Breast epithelium (tissue), 4 donors: ENCODE measurements at regions not wholly inside any gene's neighbourhood (a gene's known extent, or its start where the extent isn't known, plus 50 kb on each side); places are given as distances from the start of the nearest gene placed in this dataset.

Source experiments
- DNase-seq, 2 donors: peaks; one replicate each; pipeline ENCODE4 v3.0.0-alpha.2; 2019; ENCODE audit warnings: low spot score in 2 of 2
- H3K27ac ChIP-seq, 2 donors: fragments of 200-600 bp; sonication (generic) in 1 of 2; one replicate each; pipeline ENCODE4 v1.5.1; 2016 to 2019; ENCODE audit warnings: mild to moderate bottlenecking in 1 of 2
- H3K27me3 ChIP-seq, 2 donors: fragments of 200-600 bp; sonication (generic) in 1 of 2; one replicate each; pipeline versions ENCODE4 v1.5.1 to v1.6.0; 2017 to 2019; ENCODE audit warnings: control low read depth in 1 of 2, mild to moderate bottlenecking in 1 of 2
- H3K36me3 ChIP-seq: fragments of 200-600 bp; one replicate; pipeline ENCODE4 v1.5.1; 2019
- H3K4me1 ChIP-seq, 2 donors: fragments of 200-600 bp; sonication (generic); one replicate each; pipeline ENCODE4 v1.5.1; 2016 to 2019; ENCODE audit warnings: control low read depth in 1 of 2
- H3K4me3 ChIP-seq, 3 donors: fragments of 200-600 bp; sonication (generic); 1 replicate in 2 of 3; 2 replicates in 1 of 3; pipeline ENCODE4 v1.5.1; 2016 to 2019; ENCODE audit warnings: mild to moderate bottlenecking in 3 of 3, moderate library complexity in 2 of 3
- H3K9me3 ChIP-seq, 2 donors: fragments of 200-600 bp; sonication (generic) in 1 of 2; one replicate each; pipeline ENCODE4 v1.5.1; 2016 to 2019; ENCODE audit warnings: control low read depth in 1 of 2
- POLR2A ChIP-seq: fragments of 450-650 bp; IDR thresholded peaks from one replicate; pipeline ENCODE4 v1.6.1; 2016; ENCODE audit warnings: antibody characterized with exemption, mild to moderate bottlenecking, moderate library complexity
- POLR2AphosphoS5 ChIP-seq, 3 donors: sonication (generic); formaldehyde crosslinking; IDR thresholded peaks; one replicate each; pipeline ENCODE4 v1.6.1; 2017; ENCODE audit warnings: antibody characterized with exemption in 3 of 3
- intact Hi-C: fragments of 100-400 bp; cut with DNase I; formaldehyde crosslinking; loops from one replicate; pipeline ENCODE4 v1.15.1; 2023; ENCODE audit warnings: low total_unique reads
- TF ChIP-seq, protein P1 (sequence below), 3 donors: fragments of 450-650 bp; IDR thresholded peaks; one replicate each; pipeline ENCODE4 v1.5.1; 2016 to 2017; ENCODE audit warnings: antibody characterized with exemption in 3 of 3, mild to moderate bottlenecking in 3 of 3, moderate library complexity in 3 of 3

DNA sequence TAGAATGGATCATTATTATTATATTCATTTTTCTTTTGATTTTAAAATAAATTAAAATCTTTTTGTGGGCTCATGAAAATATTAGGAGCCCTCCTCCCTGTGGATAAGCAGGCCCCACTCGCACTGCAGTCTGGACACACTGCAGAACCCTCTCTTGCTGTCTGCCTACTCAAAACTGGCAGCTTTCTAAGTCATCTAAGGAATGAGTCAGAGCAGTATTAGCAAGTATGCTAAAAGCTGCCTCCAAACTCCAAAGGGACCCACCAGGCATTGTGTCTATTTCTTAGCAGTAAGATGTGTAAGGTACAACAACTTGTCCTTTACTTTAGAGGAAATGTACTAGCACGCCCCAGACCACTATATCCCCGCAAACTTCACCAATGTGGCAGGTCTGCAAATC lies 108.8 kb downstream of the SYF2 start:
- no peaks in the 10 kb centered on the region for H3K4me1 ChIP-seq
- H3K36me3 ChIP-seq: no peaks in the 10 kb centered on the region
- H3K9me3 ChIP-seq: no peaks in the 10 kb centered on the region
- intact Hi-C loops: no loop called here
- no peak overlapping the region for H3K4me3 ChIP-seq
- DNase-seq: no peak
- TF ChIP-seq, protein P1, sequence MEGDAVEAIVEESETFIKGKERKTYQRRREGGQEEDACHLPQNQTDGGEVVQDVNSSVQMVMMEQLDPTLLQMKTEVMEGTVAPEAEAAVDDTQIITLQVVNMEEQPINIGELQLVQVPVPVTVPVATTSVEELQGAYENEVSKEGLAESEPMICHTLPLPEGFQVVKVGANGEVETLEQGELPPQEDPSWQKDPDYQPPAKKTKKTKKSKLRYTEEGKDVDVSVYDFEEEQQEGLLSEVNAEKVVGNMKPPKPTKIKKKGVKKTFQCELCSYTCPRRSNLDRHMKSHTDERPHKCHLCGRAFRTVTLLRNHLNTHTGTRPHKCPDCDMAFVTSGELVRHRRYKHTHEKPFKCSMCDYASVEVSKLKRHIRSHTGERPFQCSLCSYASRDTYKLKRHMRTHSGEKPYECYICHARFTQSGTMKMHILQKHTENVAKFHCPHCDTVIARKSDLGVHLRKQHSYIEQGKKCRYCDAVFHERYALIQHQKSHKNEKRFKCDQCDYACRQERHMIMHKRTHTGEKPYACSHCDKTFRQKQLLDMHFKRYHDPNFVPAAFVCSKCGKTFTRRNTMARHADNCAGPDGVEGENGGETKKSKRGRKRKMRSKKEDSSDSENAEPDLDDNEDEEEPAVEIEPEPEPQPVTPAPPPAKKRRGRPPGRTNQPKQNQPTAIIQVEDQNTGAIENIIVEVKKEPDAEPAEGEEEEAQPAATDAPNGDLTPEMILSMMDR (IDR thresholded peaks at IDR 0.05): no peak
- TF ChIP-seq POLR2AphosphoS5 (IDR thresholded peaks at IDR 0.05) (no peak), POLR2A (no peak)
- no peaks in the 10 kb centered on the region for H3K27me3 ChIP-seq
- H3K27ac ChIP-seq: no peak overlapping the region

DNA sequence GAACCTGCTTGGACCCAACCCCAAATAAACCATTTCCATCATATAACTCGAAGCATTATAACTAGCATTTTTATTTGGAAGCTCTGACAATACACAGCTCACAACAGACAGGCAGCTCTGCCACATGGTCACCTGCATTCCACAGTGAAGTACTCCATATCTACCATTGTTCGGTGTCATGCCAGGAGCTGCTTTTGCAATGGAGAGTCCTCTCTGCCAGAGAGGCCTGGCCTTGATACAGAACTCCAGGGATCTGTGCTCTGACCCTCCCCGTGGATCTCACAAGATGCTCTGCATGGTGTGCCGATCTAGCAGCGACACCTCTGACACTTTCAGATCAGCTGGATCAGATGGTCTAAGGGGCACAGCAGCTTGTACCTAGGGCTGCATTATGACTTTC lies 109.6 kb downstream of the SYF2 start:
- Histone ChIP-seq H3K27me3 (no peaks in the 10 kb centered on the region), H3K4me1 (no peaks in the 10 kb centered on the region), H3K4me3 (no peak overlapping the region), H3K27ac (no peak overlapping the region), H3K9me3 (no peaks in the 10 kb centered on the region), H3K36me3 (no peaks in the 10 kb centered on the region)
- intact Hi-C loops: no loop called here
- no peak for DNase-seq
- TF ChIP-seq POLR2A (no peak), POLR2AphosphoS5 (IDR thresholded peaks at IDR 0.05) (no peak)
- TF ChIP-seq, protein P1 (IDR thresholded peaks at IDR 0.05): no peak

DNA sequence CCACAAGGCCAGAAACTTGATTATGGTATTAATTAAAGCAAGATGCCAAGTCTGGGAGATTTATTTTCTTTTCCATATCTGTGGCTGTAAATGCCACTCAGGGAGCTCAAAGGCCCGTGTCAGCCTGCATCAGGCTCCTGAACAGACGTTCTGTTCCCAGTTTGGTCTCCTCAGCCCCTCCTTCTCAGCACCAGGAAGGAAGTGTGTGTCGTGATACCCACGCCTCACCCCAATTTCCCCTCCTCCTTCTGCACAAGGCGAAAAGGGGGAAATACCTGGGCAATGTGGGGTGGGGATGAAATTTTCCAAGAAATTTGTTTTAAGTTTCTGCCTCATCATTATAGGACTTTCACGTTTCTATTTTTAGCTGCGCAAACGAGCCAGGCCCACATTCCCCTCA lies 112.0 kb downstream of the SYF2 start:
- Histone ChIP-seq H3K27me3 (no peaks in the 10 kb centered on the region), H3K27ac (no peak overlapping the region), H3K4me1 (no peaks in the 10 kb centered on the region), H3K9me3 (peaks cover 6% of the 10 kb centered on the region in 2 donors), H3K36me3 (no peaks in the 10 kb centered on the region), H3K4me3 (no peak overlapping the region)
- intact Hi-C loops: no loop called here
- TF ChIP-seq, protein P1 (IDR thresholded peaks at IDR 0.05): no peak
- no peak for TF ChIP-seq POLR2A
- DNase-seq: no peak

DNA sequence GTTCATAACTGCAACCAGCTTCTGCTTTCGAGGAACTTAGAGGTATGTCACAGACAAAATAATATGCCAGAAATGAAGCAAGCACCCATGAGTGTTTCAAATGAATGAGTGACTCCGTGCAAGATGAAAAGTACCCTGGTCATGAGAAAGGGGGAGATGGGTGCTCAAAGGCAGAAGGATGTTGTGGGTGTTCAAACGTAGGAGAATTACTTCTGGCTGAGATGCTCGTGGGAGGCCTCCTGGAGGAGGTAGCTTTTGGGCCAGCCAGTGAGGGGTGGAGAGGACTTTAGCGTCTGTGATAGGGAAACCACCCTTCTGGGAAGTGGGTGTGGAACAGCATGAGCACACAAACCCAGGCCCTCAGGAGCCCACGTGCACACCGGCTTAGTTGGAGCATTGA lies 113.8 kb downstream of the SYF2 start:
- Histone ChIP-seq H3K27me3 (no peaks in the 10 kb centered on the region), H3K4me1 (no peaks in the 10 kb centered on the region), H3K4me3 (no peak overlapping the region), H3K27ac (no peak overlapping the region), H3K36me3 (no peaks in the 10 kb centered on the region), H3K9me3 (peaks cover 6% of the 10 kb centered on the region in 2 donors)
- DNase-seq: no peak
- intact Hi-C loops: no loop called here
- TF ChIP-seq, protein P1 (IDR thresholded peaks at IDR 0.05): no peak
- TF ChIP-seq POLR2AphosphoS5 (IDR thresholded peaks at IDR 0.05) (no peak), POLR2A (no peak)

DNA sequence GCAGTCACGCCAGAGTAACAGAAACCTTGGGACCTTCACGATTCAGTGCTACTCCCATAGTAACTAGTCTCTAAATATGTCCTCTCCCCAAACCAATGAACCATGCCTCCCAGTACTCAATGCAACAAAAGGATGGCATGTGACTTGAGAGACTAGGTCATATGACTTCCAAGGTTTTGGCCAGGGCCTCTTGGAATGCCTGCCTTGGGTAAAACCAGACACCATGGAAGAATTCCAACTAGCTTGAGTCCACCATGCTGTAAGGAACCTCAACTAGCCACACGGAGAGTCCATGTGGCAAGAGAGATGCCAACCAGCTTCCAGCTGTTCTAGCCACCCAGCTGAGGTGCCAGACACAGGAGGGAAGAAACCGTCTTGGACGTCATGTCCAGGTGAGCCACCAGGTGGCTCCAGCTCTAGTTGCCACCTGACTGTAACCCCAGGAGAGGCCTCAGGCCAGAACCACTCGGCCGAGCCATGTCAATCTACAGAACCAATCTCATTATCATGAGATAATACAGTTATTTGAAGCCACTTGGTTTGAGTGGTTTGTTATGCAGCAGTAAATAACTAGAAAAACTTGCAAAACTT lies 115.0 kb downstream of the SYF2 start:
- TF ChIP-seq POLR2A (no peak), POLR2AphosphoS5 (IDR thresholded peaks at IDR 0.05) (no peak)
- TF ChIP-seq, protein P1 (IDR thresholded peaks at IDR 0.05): no peak
- peaks cover 6% of the 10 kb centered on the region in 2 donors for H3K9me3 ChIP-seq
- intact Hi-C loops: no loop called here

More for the DNA sequence above, 115.0 kb downstream of the SYF2 start:
- no peaks in the 10 kb centered on the region for H3K27me3 ChIP-seq
- H3K36me3 ChIP-seq: no peaks in the 10 kb centered on the region
- H3K4me3 ChIP-seq: no peak overlapping the region
- no peaks in the 10 kb centered on the region for H3K4me1 ChIP-seq
- no peak for DNase-seq
- H3K27ac ChIP-seq: no peak overlapping the region
